ENCODE measurements at regions not wholly inside any gene's neighbourhood (a gene's known extent, or its start where the extent isn't known, plus 50 kb on each side); places are given as distances from the start of the nearest gene placed in this dataset.
A peak's percentile ranks its signal among the peaks of the same experiment; 100 is the strongest.

DNA sequence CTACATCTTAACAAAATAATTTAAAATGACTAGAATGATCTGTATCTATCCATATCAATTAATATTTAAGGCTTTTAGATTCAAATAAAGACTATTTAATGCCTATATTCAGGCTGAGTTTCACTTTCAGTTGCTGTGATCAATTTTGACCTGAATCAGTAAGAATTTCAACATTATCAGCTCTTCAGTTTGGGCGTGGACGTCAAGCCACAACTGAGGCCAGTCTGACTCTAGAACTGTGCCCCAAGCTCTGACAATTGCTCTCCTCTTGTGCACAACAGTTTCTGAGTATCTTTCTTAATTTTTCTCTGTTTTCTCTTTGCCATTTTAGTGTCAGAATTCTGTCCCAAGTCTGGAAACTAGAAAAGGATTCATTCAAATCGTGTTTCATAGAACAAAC, 1095.5 kb downstream of the PLA2G4A start:
- Histone ChIP-seq H3K4me3 (ENCODE audit: low read length) (no peak overlapping the region), H3K36me3 (ENCODE audit: insufficient read depth, low read length) (no peaks in the 10 kb centered on the region), H3K79me2 (replicated peaks; ENCODE audit: insufficient read depth, low read length) (no peaks in the 10 kb centered on the region), H3K4me2 (ENCODE audit: low read length) (no peak overlapping the region), H3K27ac (ENCODE audit: low read length) (no peak overlapping the region), H3K9me2 (ENCODE audit: insufficient read depth, low read length) (no peaks in the 10 kb centered on the region), H4K20me1 (ENCODE audit: insufficient read depth) (no peaks in the 10 kb centered on the region), H3F3A (ENCODE audit: insufficient read depth, low read length, poor library complexity, severe bottlenecking) (no peaks in the 10 kb centered on the region), H3K27me3 (ENCODE audit: insufficient read depth, low read depth, low read length) (no peaks in the 10 kb centered on the region), H3K9me3 (ENCODE audit: low read length) (no peaks in the 10 kb centered on the region), H3K9ac (ENCODE audit: low read length) (no peak overlapping the region), H2AFZ (ENCODE audit: low read depth, low read length) (no peak overlapping the region)
- TF ChIP-seq TAF1 (IDR thresholded peaks at IDR 0.05; ENCODE audit: low read depth) (no peak), EZH2 (IDR thresholded peaks at IDR 0.05; ENCODE audit: borderline replicate concordance, insufficient read depth, low read length, poor library complexity, severe bottlenecking) (no peak), RAD21 (conservative IDR thresholded peaks at IDR 0.05) (no peak), POLR2AphosphoS5 (IDR thresholded peaks at IDR 0.05) (no peak), SMC3 (conservative IDR thresholded peaks at IDR 0.05; ENCODE audit: poor library complexity) (no peak), EP300 (conservative IDR thresholded peaks at IDR 0.05; ENCODE audit: poor library complexity, severe bottlenecking) (no peak), MXI1 (conservative IDR thresholded peaks at IDR 0.05; ENCODE audit: poor library complexity, severe bottlenecking) (no peak)
- TF ChIP-seq, protein P1, sequence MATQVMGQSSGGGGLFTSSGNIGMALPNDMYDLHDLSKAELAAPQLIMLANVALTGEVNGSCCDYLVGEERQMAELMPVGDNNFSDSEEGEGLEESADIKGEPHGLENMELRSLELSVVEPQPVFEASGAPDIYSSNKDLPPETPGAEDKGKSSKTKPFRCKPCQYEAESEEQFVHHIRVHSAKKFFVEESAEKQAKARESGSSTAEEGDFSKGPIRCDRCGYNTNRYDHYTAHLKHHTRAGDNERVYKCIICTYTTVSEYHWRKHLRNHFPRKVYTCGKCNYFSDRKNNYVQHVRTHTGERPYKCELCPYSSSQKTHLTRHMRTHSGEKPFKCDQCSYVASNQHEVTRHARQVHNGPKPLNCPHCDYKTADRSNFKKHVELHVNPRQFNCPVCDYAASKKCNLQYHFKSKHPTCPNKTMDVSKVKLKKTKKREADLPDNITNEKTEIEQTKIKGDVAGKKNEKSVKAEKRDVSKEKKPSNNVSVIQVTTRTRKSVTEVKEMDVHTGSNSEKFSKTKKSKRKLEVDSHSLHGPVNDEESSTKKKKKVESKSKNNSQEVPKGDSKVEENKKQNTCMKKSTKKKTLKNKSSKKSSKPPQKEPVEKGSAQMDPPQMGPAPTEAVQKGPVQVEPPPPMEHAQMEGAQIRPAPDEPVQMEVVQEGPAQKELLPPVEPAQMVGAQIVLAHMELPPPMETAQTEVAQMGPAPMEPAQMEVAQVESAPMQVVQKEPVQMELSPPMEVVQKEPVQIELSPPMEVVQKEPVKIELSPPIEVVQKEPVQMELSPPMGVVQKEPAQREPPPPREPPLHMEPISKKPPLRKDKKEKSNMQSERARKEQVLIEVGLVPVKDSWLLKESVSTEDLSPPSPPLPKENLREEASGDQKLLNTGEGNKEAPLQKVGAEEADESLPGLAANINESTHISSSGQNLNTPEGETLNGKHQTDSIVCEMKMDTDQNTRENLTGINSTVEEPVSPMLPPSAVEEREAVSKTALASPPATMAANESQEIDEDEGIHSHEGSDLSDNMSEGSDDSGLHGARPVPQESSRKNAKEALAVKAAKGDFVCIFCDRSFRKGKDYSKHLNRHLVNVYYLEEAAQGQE (IDR thresholded peaks at IDR 0.05; ENCODE audit: borderline replicate concordance): no peak
- TF ChIP-seq, protein P2, sequence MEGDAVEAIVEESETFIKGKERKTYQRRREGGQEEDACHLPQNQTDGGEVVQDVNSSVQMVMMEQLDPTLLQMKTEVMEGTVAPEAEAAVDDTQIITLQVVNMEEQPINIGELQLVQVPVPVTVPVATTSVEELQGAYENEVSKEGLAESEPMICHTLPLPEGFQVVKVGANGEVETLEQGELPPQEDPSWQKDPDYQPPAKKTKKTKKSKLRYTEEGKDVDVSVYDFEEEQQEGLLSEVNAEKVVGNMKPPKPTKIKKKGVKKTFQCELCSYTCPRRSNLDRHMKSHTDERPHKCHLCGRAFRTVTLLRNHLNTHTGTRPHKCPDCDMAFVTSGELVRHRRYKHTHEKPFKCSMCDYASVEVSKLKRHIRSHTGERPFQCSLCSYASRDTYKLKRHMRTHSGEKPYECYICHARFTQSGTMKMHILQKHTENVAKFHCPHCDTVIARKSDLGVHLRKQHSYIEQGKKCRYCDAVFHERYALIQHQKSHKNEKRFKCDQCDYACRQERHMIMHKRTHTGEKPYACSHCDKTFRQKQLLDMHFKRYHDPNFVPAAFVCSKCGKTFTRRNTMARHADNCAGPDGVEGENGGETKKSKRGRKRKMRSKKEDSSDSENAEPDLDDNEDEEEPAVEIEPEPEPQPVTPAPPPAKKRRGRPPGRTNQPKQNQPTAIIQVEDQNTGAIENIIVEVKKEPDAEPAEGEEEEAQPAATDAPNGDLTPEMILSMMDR (IDR thresholded peaks at IDR 0.05; ENCODE audit: poor library complexity, severe bottlenecking): no peak

DNA sequence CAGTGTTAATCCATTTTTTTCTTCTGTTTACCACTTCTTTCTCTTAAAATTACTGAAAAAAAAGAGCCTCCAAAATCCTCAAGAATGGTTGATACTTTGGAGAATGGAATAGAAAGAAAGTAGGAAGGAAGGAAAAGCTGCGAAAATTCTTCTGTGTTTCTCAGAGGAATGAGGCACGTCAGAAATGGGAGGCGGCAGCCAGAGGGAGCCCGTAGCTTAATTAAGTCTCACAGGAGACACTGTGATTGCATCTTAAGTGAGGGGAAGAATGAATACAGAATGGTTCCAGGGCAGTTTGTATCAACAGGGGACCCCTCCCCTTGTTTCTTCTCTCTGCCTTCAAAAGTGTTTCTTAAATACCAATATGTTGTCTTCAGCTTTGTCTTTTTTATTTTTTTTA, 1099.5 kb downstream of the PLA2G4A start:
- Histone ChIP-seq H3F3A (ENCODE audit: insufficient read depth, low read length, poor library complexity, severe bottlenecking) (no peaks in the 10 kb centered on the region), H3K27me3 (ENCODE audit: insufficient read depth, low read depth, low read length) (no peaks in the 10 kb centered on the region), H3K27ac (ENCODE audit: low read length) (no peak overlapping the region), H3K9me2 (ENCODE audit: insufficient read depth, low read length) (no peaks in the 10 kb centered on the region), H2AFZ (ENCODE audit: low read depth, low read length) (no peak overlapping the region), H3K9ac (ENCODE audit: low read length) (no peak overlapping the region), H3K9me3 (ENCODE audit: low read length) (no peaks in the 10 kb centered on the region), H3K4me3 (ENCODE audit: low read length) (no peak overlapping the region), H3K36me3 (ENCODE audit: insufficient read depth, low read length) (no peaks in the 10 kb centered on the region), H3K79me2 (replicated peaks; ENCODE audit: insufficient read depth, low read length) (no peaks in the 10 kb centered on the region), H4K20me1 (ENCODE audit: insufficient read depth) (no peaks in the 10 kb centered on the region), H3K4me2 (ENCODE audit: low read length) (no peak overlapping the region)
- TF ChIP-seq EP300 (conservative IDR thresholded peaks at IDR 0.05; ENCODE audit: poor library complexity, severe bottlenecking): no peak
- TF ChIP-seq, protein P1 (IDR thresholded peaks at IDR 0.05; ENCODE audit: borderline replicate concordance): no peak
- TF ChIP-seq, protein P2 (IDR thresholded peaks at IDR 0.05; ENCODE audit: poor library complexity, severe bottlenecking): peak; percentile 61
- no peak for TF ChIP-seq MXI1 (conservative IDR thresholded peaks at IDR 0.05; ENCODE audit: poor library complexity, severe bottlenecking)
- no peak for TF ChIP-seq TAF1 (IDR thresholded peaks at IDR 0.05; ENCODE audit: low read depth)
- TF ChIP-seq SMC3 (conservative IDR thresholded peaks at IDR 0.05; ENCODE audit: poor library complexity): peak; percentile 67
- TF ChIP-seq RAD21 (conservative IDR thresholded peaks at IDR 0.05): peak; percentile 69
- TF ChIP-seq EZH2 (IDR thresholded peaks at IDR 0.05; ENCODE audit: borderline replicate concordance, insufficient read depth, low read length, poor library complexity, severe bottlenecking): no peak
- no peak for TF ChIP-seq POLR2AphosphoS5 (IDR thresholded peaks at IDR 0.05)
